ENCODE measurements at regions not wholly inside any gene's neighbourhood (a gene's known extent, or its start where the extent isn't known, plus 50 kb on each side); places are given as distances from the start of the nearest gene placed in this dataset.

DNA sequence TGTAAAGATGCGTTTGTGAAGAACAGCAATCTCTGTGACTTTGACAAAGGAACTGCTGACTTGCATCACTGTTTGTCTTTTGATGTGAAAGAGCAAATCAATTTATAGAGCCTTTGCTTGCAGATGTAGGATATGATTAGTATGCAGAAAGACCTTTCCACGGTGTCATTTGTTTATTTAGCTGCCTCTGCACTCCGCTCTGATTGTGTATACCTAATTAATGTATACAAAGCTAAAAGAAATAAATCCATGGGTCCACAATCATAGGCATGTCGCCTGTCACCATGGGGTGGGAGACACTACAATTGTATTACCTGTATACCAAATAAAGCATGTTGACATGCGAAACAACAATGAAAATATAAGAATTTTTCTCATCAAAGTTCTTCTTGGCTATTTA is 410.7 kb downstream of the MZT1 start:
- no peak for DNase-seq

DNA sequence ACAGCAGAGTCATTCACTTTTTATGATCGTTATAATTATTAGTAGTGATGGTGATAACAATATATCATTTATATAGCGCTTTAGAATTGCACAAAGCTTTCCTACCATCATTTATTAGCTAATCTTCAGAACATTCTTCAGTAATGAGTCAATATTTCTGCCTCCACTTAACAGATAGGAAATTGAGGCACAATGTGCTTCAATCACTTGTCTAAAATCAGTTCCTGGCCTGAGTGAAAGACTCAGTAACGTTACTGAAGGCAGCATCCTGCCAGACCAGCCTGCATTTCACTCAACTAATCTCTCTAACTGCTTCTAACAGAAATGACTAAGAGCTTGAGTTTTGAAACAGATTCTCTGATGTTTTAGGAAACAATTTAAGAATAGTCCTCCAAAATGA is 412.1 kb downstream of the MZT1 start:
- DNase-seq = no peak

DNA sequence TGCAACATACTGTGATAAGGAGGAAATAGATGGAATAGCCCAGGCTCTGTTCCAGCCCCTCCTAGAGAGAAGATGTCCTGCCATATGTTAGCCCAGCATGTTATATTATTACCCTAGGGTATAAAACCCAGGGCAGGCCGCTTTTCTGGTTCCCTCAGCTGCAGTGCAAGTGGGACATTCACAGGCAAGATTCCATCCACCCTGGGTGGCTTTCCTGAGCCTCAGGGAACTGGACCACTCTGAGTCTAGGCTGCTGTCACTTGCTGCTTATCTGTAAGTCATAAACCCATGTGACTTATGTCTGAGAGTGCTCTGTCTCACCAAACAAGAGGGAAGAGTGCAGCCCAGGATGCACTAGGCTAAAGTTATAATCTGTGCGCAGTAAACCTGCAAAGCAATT is 413.2 kb downstream of the MZT1 start:
- DNase-seq = no peak

DNA sequence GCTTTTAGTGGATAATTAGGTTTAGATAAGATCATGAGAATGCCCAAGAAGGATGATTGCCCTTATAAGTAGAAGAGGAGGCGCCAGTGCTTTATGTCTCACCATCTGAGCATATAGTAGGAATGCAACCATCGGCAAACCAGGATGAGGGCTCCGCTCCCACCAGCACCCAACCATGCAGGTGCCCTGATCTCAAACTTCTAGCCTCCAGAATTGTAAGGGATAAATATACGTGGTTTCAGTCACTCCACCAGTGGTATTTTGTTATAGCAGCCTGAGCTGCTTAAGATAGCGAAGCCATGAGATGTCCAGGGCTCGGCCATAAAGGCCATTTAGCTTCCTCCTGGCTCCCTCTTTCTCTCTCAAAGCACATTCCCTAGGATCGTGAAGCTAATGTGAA is 413.9 kb downstream of the MZT1 start:
- no peak for DNase-seq

DNA sequence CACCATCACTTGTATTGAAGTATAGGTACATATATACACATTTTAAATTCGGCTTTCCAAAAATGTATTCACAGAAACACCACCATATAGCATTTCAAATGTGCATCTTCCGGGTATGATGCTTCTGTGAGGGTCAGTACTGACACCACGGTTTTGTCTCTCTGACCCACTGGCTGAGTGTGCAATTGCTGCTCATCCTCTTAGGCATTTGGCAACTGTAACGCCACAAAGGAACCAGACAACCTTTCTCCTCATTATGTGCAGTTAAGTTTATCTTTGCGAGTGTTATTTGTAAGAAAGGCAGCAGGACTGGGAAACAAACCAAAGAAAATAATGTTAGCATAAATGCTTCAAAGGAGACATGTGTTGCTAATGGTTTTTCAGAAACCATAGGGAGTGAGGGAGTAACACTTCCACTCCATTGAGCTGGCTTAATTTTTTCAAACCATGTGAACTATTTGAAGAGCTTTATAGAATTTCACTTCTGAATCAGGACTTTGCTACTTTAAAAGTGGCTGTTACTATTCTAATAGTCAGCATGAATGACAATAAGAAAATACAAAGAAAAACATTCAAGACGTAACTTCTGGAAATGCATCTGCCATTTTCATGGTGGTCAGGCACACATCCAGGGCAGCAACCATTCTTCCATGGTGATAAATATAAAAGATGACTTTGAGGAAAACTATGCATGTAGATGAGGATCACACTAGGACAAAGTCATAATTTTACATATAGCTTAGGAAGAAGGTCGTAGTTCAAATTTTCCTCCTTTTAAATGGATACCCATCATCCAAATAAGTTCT is 423.3 kb downstream of the MZT1 start:
- DNase-seq = no peak

DNA sequence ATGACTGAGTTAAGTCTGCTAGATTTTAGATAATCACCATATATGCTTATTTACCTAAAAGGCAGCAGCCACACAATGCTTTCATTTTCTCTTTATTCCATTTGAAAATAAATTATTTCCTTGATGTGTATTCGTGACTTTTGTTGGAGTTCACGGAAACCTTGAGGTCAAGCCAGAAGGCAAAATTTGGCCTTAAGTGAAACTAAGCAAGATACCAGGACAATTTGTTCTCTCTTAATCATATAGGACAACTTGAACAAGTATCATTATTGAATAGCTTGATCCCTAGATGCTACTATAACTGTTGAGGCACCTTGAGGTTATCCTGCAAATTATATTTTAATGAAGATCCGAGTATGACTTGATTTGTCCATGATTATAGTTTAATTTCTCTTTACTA is 429.2 kb upstream of the DACH1 start:
- no peak for DNase-seq

DNA sequence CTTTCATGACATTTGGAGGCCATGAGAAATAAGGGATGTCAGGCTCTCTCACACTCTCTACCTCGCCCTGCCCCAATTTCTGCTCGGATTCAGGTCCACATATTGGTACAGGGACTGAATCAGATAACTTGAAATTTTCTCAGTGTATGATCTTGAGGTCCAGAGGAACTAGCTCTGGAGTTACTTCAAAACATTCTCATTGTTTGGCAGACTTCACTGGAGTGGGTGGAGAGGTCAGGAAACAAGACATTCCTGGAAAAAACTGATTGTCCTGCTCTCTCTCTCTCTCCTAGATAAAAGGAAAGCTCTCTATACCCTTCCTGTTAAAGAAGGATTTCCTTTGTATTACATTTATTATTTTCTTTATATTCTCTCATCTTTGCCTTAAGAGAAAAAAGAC is 428.1 kb upstream of the DACH1 start:
- no peak for DNase-seq

DNA sequence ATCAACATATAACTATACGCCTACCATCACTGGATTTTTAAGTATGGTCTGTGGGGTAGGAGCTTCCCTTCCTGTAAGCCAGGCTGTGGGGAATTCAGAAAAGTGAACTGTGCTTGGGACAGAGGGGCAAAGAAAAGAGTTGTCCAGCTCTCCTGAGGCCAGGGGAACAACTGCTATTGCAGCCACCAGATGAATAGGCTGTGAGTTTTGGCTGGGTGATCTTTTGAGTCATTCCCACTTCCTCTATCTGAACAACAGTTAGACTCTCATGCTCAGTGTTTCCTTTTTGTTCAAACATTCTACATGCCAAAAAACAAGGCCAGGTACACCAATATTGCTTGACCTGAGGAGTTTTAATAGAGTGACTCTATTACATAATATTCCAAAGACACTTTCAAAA is 426.2 kb upstream of the DACH1 start:
- DNase-seq = no peak

DNA sequence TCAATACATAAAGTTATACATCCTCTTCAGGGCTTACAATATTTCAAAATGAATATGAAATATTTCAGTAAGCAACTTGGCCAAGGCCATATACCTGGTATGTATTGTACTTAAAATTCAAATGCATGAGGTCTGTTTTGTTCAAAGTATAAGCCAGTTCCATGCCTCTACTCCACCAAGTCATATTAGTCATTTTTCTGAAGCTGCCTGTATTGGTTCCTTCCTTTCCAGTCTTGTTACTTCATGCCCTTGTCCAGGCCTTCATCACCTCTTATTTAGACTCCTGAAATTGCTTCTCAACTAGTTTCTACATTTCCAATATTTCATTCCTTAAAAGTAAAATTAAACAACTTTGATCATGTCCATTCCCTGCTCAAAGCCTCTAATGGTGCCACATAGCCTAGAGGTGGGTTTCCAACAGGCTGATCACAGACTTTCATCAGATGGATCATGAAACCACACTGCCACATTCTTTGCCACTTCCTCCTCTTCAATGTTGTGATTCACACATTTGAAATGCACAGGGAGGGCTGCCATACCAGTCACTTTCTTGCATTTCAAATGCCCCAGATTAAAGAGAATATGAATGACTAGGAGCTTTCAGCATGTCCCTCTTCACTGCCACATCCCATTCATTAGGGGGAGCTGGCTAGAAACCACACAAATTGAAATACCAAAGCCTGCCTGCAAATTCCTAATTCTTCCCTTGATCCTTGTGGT is 424.1 kb upstream of the DACH1 start:
- DNase-seq = no peak

DNA sequence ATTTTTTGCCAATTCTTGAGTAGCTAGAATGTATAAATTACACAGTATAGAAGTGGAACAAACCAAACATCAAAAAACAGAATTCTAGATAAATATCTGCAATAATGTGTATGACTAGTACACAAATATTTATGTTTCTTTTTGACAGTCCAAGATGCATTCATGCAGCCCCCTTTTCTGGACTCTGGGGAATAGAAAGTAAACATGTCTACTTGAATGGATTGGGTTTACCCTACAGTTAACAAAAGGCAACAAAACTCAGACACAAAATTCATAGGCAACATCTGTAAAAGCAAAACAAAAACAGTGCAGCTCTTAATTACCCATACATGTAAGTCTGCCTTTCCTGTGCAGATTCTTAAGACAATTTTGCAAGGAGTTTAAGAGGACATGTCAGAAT is 419.4 kb upstream of the DACH1 start:
- DNase-seq = no peak

DNA sequence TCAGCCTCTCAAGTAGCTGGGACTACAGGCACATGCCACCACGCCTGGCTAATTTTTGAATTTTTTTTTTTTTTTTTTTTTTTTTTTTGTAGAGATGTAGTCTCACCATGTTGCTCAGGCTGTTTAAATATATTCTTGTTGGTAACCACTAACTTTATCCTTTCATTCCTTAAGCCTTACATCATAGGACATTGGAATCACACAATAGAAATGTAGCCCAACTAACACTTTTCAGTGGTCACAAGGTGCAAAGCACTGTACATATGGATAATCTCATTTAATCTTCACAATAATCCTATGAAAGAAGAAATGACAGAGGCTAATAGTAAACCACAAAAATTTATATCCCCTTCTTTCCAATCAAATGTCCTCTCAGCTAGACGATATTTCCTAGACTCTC is 417.8 kb upstream of the DACH1 start:
- DNase-seq = no peak

DNA sequence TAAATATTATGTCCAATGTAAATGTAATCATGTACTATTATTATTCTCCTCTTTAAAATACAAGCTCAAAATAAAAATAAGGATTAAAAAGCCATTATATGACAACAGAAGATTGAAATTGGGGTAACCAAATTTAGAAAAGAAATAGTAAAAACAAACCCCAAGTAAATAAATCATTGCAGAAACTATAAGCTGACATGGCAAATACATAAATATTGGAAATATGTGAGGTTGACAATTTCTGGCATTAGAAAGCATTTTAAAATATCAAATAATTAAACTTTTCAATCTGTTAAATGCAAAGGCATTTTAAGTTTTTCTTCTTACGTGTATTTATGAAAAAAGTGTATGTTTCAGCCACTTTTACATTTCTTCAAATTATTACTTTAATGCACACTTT is 394.7 kb upstream of the DACH1 start:
- no peak for DNase-seq

DNA sequence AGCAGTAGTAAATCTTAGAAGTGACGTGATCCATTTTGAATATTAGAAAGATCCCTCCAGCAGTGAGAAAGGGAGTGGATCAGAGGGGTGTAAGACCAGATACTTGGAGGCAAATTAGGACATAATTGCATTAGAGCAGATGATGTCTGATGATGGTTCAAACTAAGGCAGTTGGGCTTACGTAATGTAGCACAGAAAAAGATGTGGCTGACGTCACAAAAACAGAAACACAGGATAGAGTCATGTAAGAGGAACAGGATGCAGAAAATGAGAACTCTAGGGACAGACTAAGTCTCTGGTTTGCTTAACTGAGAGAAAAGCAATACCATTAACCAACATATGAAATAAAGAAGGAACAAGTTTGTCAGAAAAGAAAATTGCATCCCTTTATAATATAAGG is 392.5 kb upstream of the DACH1 start:
- DNase-seq = no peak

DNA sequence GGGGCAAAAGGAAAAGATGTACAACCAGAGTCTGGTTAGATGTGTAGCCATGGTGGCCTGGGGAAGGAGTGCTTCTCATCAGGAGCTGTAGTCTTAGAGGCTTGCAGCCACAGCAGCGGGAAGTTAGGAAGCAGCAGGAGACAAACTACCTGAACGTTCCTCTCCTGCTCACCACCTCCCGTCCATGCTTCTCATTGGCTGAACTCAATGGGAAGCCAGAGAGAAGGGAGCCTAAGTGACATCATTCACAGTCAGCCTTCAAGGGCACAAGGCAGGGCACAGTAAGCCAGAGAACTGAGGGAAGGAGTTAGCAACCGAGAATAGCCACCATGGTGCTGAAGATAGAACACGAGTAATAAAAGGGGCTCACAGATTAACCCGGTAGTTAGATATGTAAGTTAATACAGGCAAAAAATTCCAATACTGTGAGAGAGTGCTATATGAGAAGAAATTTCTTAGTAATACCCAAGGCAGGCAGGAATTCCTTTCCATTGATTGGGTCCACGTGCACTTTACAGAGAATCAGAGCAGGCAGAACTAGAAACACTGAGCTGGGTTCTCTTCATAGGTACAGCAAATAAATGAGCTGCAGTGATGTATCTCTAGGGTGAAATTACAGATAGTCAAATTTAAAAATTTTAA is 391.5 kb upstream of the DACH1 start:
- no peak for DNase-seq

DNA sequence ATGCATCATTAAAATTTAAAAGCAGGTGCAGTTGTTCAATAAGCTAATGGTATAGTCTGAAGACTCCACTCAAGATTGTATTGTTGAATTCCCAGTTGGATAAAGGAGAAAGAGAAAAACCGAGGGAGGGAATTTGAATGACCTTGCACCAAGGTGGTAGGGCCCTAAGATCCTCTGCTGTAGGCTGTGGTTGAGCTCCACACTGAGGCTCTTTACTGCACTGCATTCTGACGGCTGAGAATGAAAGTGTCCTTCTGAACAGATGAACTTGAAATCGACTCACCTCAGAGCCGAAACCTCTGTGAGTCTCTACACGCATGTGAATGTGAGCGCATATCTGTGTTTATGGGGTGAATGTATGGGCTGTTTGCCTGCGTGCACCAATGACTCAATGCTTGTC is 388.9 kb upstream of the DACH1 start:
- DNase-seq = peak; percentile 73

DNA sequence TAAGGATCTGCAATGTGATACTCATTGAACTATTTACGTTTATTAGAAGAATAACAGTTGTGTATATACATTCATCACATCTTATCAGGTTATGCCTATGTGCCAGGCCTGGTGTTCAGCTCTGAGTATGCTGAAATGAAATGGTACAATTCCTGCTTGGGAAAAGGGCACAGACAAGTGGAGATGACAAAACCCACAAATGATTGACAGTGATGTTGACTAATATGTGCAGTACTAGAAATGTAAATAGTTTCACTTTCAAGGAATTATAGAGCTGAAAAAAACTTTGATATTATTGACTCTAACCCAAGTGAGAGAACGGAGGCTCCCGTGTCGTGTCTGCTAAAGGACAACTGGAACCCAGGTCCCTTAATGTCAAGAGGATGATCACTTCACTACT is 386.8 kb upstream of the DACH1 start:
- no peak for DNase-seq

DNA sequence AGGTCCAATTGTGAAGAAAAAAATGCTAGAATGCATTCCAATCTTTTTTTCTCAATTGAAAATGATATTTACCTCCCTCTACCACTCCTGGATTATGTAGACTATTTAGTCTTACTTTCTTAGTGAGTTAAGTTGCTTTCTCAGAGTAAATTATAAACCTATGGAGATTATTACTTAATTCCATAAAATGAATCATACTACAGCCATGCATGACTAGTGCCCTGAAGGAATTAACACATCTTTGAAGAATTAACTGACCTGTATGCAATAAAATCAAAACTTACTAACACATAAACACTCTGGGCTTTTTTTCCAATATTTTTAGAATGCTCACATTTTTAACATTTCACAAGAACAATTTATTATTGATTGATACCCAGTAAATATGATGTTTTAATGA is 379.4 kb upstream of the DACH1 start:
- DNase-seq = no peak

DNA sequence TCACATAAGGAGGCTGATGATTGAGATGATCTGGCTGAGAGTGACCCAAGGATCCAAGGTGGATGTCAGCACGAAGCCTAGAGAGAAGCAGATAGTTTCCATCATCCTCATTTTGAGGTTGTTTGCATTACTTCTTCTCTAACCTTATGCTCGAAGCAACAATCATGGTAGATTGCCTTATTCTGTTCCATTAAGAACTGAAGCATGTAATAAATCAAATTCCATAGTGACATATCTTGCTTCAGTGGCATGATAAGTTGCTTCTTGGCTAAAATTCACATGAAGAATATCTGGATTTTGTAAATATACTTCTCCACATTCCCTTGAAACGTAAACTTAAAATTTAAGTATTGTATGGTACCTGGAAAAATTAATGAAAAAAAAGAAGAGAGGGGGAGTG is 377.8 kb upstream of the DACH1 start:
- no peak for DNase-seq

DNA sequence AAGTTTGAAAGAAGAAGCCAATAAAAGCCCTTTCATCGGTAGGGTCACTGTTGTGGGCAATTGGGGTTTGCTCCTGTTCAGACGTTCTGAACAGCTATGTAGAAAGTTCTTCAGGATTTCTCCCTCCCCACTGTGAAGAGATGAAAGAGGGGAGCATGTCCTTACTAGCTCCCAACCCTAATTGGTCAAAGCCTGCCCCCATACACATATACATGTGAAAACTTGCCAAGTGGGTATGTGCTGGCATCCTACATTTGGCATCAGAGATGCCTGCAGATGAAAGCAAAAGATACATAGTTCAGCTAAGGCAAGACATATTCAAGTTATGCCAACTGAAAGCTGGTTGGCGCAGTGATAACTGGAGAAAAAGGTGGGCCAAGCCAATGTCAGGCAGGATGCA is 363.1 kb upstream of the DACH1 start:
- DNase-seq = no peak

DNA sequence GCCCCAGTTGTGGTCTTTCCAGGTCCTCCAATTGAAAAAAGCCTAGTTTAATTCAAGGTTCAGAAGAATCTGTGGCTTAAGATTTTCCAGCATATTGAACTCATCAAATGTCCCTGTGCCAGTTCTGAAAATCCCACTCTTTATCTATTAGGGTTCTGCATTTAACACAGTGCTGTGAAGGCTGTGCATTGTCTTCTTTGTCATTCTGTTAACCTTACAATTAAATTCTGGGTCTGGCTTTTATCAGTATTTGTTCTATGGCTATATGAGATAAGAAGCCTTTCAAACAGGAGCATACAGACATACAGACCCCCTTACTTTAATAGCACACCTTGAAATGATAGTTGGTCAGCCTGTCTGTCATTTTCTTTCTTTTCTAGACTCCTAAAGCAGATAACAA is 362.1 kb upstream of the DACH1 start:
- no peak for DNase-seq

DNA sequence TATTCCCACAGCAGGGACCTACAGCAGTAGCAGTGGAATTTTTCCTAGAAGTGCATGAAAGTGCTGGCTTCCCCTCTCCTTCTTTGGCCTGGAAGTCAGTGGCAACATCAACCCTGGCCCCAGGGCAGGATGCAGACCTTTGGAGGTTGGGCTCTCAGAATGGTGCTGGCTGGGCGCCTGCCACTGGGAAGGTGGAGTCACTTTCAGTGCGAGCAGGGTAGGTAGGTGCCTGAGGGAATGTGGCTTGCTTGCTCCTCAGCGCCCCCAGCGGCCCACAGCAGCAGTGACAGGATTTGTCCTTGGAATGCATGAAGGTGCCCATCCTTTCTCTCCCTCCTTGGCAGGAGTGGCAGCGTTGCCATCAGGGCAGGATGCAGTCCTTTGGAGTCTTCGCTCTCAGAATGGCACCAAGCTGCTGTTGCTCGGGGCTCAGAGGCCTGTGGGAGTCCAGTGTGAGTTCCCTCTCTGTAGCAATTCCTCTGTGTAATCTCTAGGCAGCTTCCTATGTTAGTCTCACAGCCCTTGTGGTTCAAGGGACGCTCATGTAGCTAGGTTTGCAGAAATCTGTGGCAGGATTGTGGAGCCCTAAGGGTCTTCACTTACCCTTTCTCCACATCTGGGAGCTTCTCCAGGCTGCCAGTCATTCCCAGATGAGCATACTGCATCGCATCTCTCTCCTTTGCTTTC is 354.4 kb upstream of the DACH1 start:
- DNase-seq = no peak

DNA sequence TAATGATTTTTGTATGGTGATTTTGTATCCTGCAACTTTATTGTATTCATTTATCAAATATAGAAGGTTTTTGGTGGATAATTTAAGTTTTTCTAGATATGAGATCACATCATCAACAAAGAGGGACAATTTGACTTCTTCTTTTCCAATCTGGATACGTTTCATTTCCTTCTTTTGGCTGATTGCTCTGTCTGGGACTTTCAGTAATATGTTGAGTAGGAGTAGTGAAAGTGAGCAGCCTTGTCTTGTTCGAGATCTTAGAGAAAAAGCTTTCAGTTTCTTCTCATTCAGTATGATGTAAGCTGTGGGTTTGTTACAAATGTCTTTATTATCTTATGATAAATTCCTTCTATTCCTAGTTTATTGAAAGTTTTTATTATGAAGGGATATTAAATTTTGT is 352.0 kb upstream of the DACH1 start:
- DNase-seq = no peak

DNA sequence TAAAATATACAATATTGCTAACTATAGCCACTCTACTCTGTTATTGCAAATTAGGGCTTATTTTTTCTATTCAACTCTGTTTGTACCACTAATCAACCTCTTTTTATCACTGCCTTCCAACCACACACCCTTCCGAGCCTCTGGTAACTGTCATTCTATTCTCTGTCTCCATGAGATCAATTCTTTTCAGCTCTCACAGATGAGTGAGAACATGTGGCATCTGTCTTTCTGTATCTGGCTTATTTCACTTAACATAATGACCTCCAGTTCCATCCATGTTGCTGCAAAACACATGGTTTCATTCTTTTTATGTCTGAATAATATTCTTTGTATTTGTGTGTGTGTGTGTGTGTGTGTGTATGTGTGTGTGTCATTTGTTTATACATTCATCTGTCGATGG is 350.1 kb upstream of the DACH1 start:
- no peak for DNase-seq
